Hepatocyte (in vitro differentiated cells): ENCODE measurements at regions not wholly inside any gene's neighbourhood (a gene's known extent, or its start where the extent isn't known, plus 50 kb on each side); places are given as distances from the start of the nearest gene placed in this dataset.

Experiments used
- DNase-seq: peaks from one replicate; pipeline ENCODE4 v3.0.0-alpha.2; 2016; ENCODE audit warnings: low spot score
- H2AFZ ChIP-seq: fragments of 200-600 bp; sonication (generic); 2 replicates; pipeline ENCODE4 v1.6.0; 2016; ENCODE audit warnings: antibody characterized with exemption, mild to moderate bottlenecking
- H3K27ac ChIP-seq: fragments of 200-600 bp; sonication (generic); 2 replicates; pipeline ENCODE4 v1.5.1; 2016; ENCODE audit warnings: mild to moderate bottlenecking
- H3K27me3 ChIP-seq: fragments of 200-600 bp; sonication (generic); 2 replicates; pipeline ENCODE4 v1.6.1; 2016
- H3K36me3 ChIP-seq: fragments of 200-600 bp; sonication (generic); replicated peaks from 2 replicates; pipeline ENCODE4 v1.5.1; 2016; ENCODE audit warnings: low read depth; ENCODE audit not compliant: insufficient read depth
- H3K4me1 ChIP-seq: fragments of 200-600 bp; sonication (generic); 2 replicates; pipeline ENCODE4 v1.5.1; 2016; ENCODE audit warnings: mild to moderate bottlenecking, moderate library complexity; ENCODE audit not compliant: insufficient read depth
- H3K4me2 ChIP-seq: fragments of 200-600 bp; sonication (generic); 2 replicates; pipeline ENCODE4 v1.6.0; 2016
- H3K4me3 ChIP-seq: fragments of 200-600 bp; sonication (generic); 2 replicates; pipeline ENCODE4 v1.5.1; 2016; ENCODE audit warnings: mild to moderate bottlenecking
- H3K79me2 ChIP-seq: fragments of 200-600 bp; sonication (generic); 2 replicates; pipeline ENCODE4 v1.6.0; 2017; ENCODE audit warnings: mild to moderate bottlenecking
- H3K9me2 ChIP-seq: fragments of 200-600 bp; sonication (generic); replicated peaks from 2 replicates; pipeline ENCODE4 v1.6.0; 2017; ENCODE audit warnings: mild to moderate bottlenecking; ENCODE audit not compliant: insufficient read depth
- H3K9me3 ChIP-seq: fragments of 200-600 bp; sonication (generic); 2 replicates; pipeline ENCODE4 v1.5.1; 2016; ENCODE audit warnings: low read depth, mild to moderate bottlenecking
- H4K20me1 ChIP-seq: fragments of 200-600 bp; sonication (generic); 2 replicates; pipeline ENCODE4 v1.6.0; 2016; ENCODE audit warnings: mild to moderate bottlenecking; ENCODE audit not compliant: insufficient read depth, poor library complexity, severe bottlenecking
- CTCF ChIP-seq: fragments of 200-600 bp; sonication (generic); IDR thresholded peaks from 2 replicates; pipeline ENCODE4 v1.5.1; 2016; ENCODE audit warnings: antibody characterized with exemption, mild to moderate bottlenecking; ENCODE audit not compliant: poor library complexity
- EZH2 ChIP-seq: fragments of 200-600 bp; sonication (generic); IDR thresholded peaks from 2 replicates; pipeline ENCODE4 v1.6.1; 2016; ENCODE audit warnings: antibody characterized with exemption, mild to moderate bottlenecking, borderline replicate concordance
- EZH2phosphoT487 ChIP-seq: fragments of 200-600 bp; sonication (generic); IDR thresholded peaks from one replicate; pipeline ENCODE4 v1.6.1; 2018; ENCODE audit warnings: antibody characterized with exemption, mild to moderate bottlenecking, low read depth, moderate library complexity; ENCODE audit not compliant: unreplicated experiment, severe bottlenecking
- WGBS: methylation state at CpG from one replicate; pipeline ENCODE4 v1.1.6; 2016; ENCODE audit warnings: low lambda C conversion rate; ENCODE audit errors: missing lambda C conversion rate; 5-methylcytosine and 5-hydroxymethylcytosine counted together

- no peaks in the 10 kb centered on the region for H4K20me1 ChIP-seq
- H3K27ac ChIP-seq = no peak overlapping the region
- TF ChIP-seq CTCF (no peak), EZH2phosphoT487 (no peak), EZH2 (no peak)
- no peaks in the 10 kb centered on the region for H3K79me2 ChIP-seq
- H3K4me1 ChIP-seq = no peaks in the 10 kb centered on the region
- no peaks in the 10 kb centered on the region for H3K36me3 ChIP-seq
- no peaks in the 10 kb centered on the region for H3K27me3 ChIP-seq
- H3K9me3 ChIP-seq = no peaks in the 10 kb centered on the region
- no peaks in the 10 kb centered on the region for H3K9me2 ChIP-seq
- no peak for DNase-seq
- no peak overlapping the region for H3K4me3 ChIP-seq
- H3K4me2 ChIP-seq = no peak overlapping the region
- 81% methylated on average over 3 of the region's 3 CpGs for WGBS
- no peak overlapping the region for H2AFZ ChIP-seq
Observed at GRCh38 chr3:46123646-46124045, 84.5 kb downstream of the CCR1 start.

- WGBS = 93% methylated on average over 2 of the region's 2 CpGs
Observed at GRCh38 chr3:46122091-46122490, 86.0 kb downstream of the CCR1 start.

GRCh38 chr3:46120983-46121382 lies 87.1 kb downstream of the CCR1 start:
- Histone ChIP-seq H3K4me3 (no peak overlapping the region), H3K4me2 (no peak overlapping the region), H3K79me2 (no peaks in the 10 kb centered on the region), H3K27ac (no peak overlapping the region), H3K27me3 (no peaks in the 10 kb centered on the region), H3K9me2 (no peaks in the 10 kb centered on the region), H4K20me1 (no peaks in the 10 kb centered on the region), H3K4me1 (no peaks in the 10 kb centered on the region), H3K36me3 (no peaks in the 10 kb centered on the region), H3K9me3 (no peaks in the 10 kb centered on the region), H2AFZ (no peak overlapping the region)
- WGBS = 47% methylated on average over 1 of the region's 1 CpG
- TF ChIP-seq CTCF (no peak), EZH2phosphoT487 (no peak), EZH2 (no peak)
- DNase-seq = no peak

More at GRCh38 chr3:46122091-46122490, 86.0 kb downstream of the CCR1 start:
- Histone ChIP-seq H3K4me1 (no peaks in the 10 kb centered on the region), H3K27ac (no peak overlapping the region), H3K9me2 (no peaks in the 10 kb centered on the region), H2AFZ (no peak overlapping the region), H4K20me1 (no peaks in the 10 kb centered on the region), H3K4me2 (no peak overlapping the region), H3K36me3 (no peaks in the 10 kb centered on the region), H3K79me2 (no peaks in the 10 kb centered on the region), H3K4me3 (no peak overlapping the region), H3K27me3 (no peaks in the 10 kb centered on the region), H3K9me3 (no peaks in the 10 kb centered on the region)
- TF ChIP-seq EZH2phosphoT487 = no peak
- TF ChIP-seq EZH2 = no peak
- TF ChIP-seq CTCF = no peak
- DNase-seq = no peak
